CD4-positive, CD25-positive, alpha-beta regulatory T cell (primary cell): ENCODE measurements at regions not wholly inside any gene's neighbourhood (a gene's known extent, or its start where the extent isn't known, plus 50 kb on each side); places are given as distances from the start of the nearest gene placed in this dataset.

Experiments used
- ATAC-seq, 2 donors: fragments of 150-1000 bp; cut with Tn5 transposase; one replicate each; pipeline ENCODE4 v1.10.0; 2021; ENCODE audit warnings: low read depth in 2 of 2, moderate number of reproducible peaks in 2 of 2, moderate library complexity in 1 of 2
- DNase-seq, 3 donors: peaks; one replicate each; pipeline versions ENCODE4 v3.0.0 to v3.0.0-alpha.2; 2012 to 2022; ENCODE audit warnings: mixed read lengths in 1 of 3
- H3K27ac ChIP-seq: one replicate; pipeline ENCODE4 v1.7.0; 2013; ENCODE audit warnings: mild to moderate bottlenecking, low read length; ENCODE audit not compliant: insufficient read depth, poor library complexity, severe bottlenecking
- H3K27me3 ChIP-seq: one replicate; pipeline ENCODE4 v1.7.0; 2013; ENCODE audit warnings: low read length; ENCODE audit not compliant: control insufficient read depth, insufficient read depth
- H3K36me3 ChIP-seq: one replicate; pipeline ENCODE4 v1.7.0; 2013; ENCODE audit warnings: mild to moderate bottlenecking, low read length, moderate library complexity; ENCODE audit not compliant: control insufficient read depth, insufficient read depth
- H3K4me1 ChIP-seq: 2 replicates; pipeline ENCODE4 v1.7.0; 2013; ENCODE audit warnings: mild to moderate bottlenecking, low read length; ENCODE audit not compliant: insufficient read depth, control insufficient read depth, poor library complexity, severe bottlenecking
- H3K4me3 ChIP-seq: one replicate; pipeline ENCODE4 v1.7.0; 2013; ENCODE audit warnings: low read depth, mild to moderate bottlenecking, low read length, moderate library complexity
- H3K9me3 ChIP-seq, 2 experiments: 1 replicate in 1 of 2; 2 replicates in 1 of 2; pipeline ENCODE4 v1.7.0; 2013; ENCODE audit warnings: low read length in 2 of 2, mild to moderate bottlenecking in 1 of 2, moderate library complexity in 1 of 2; ENCODE audit not compliant: control insufficient read depth in 2 of 2
- H3K27ac Mint-ChIP-seq, 3 donors: one replicate each; pipeline ENCODE4 v1.8.0; 2020 to 2022; ENCODE audit warnings: mild to moderate bottlenecking in 3 of 3, mixed read lengths in 3 of 3, moderate library complexity in 2 of 3
- H3K27me3 Mint-ChIP-seq: one replicate; pipeline ENCODE4 v1.8.0; 2022; ENCODE audit warnings: mild to moderate bottlenecking, mixed read lengths
- H3K36me3 Mint-ChIP-seq: one replicate; pipeline ENCODE4 v1.8.0; 2020; ENCODE audit warnings: mixed read lengths
- H3K4me1 Mint-ChIP-seq, 4 donors: one replicate each; pipeline ENCODE4 v1.8.0; 2020 to 2022; ENCODE audit warnings: mixed read lengths in 4 of 4, mild to moderate bottlenecking in 1 of 4
- H3K4me3 Mint-ChIP-seq, 4 donors: one replicate each; pipeline ENCODE4 v1.8.0; 2020 to 2022; ENCODE audit warnings: mild to moderate bottlenecking in 4 of 4, mixed read lengths in 4 of 4, moderate library complexity in 3 of 4
- H3K9me3 Mint-ChIP-seq, 7 donors: one replicate each; pipeline ENCODE4 v1.8.0; 2020 to 2022; ENCODE audit warnings: mixed read lengths in 7 of 7, mild to moderate bottlenecking in 3 of 7, moderate library complexity in 2 of 7

- Mint-ChIP-seq H3K36me3 (no peaks in the 10 kb centered on the region), H3K27me3 (no peaks in the 10 kb centered on the region), H3K4me3 (no peak overlapping the region), H3K4me1 (no peaks in the 10 kb centered on the region), H3K9me3 (peaks cover 0 to 5% (median 0%) of the 10 kb centered on the region in 7 donors), H3K27ac (no peak overlapping the region)
- Histone ChIP-seq H3K27me3 (no peaks in the 10 kb centered on the region), H3K27ac (no peak overlapping the region), H3K36me3 (no peaks in the 10 kb centered on the region), H3K4me1 (no peaks in the 10 kb centered on the region), H3K4me3 (no peak overlapping the region), H3K9me3 (peaks cover 0 to 3% of the 10 kb centered on the region in 2 experiments)
- DNase-seq: no peak
- no peak for ATAC-seq
These were observed 535.7 kb downstream of the COL11A1 start for GRCh38 chr1:102572637-102573036.

DNA sequence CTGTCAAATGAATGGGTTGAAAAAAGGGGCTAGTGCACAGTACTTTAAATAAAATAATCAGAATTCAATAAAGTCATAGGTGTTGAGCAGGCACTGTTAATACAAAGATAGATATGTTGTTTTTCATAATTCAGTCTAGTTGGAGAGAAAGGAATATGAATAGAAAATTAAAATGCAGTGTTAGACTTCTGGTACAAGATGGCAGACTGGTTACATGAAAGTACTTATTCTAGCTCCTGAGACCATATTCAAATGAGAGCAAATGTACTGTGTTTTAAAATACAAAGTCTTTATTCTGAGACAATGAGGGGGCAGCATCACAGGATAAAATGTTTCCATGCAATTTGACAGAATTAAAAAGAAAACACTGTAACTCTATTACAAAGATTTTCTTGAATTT, 542.1 kb downstream of the COL11A1 start:
- Mint-ChIP-seq H3K9me3 (peaks cover 0 to 9% (median 1%) of the 10 kb centered on the region in 7 donors), H3K4me1 (no peaks in the 10 kb centered on the region), H3K36me3 (no peaks in the 10 kb centered on the region), H3K4me3 (no peak overlapping the region), H3K27ac (no peak overlapping the region), H3K27me3 (no peaks in the 10 kb centered on the region)
- Histone ChIP-seq H3K4me3 (no peak overlapping the region), H3K27me3 (no peaks in the 10 kb centered on the region), H3K36me3 (no peaks in the 10 kb centered on the region), H3K9me3 (no peaks in the 10 kb centered on the region), H3K4me1 (no peaks in the 10 kb centered on the region), H3K27ac (no peak overlapping the region)
- ATAC-seq: no peak
- DNase-seq: no peak

DNA sequence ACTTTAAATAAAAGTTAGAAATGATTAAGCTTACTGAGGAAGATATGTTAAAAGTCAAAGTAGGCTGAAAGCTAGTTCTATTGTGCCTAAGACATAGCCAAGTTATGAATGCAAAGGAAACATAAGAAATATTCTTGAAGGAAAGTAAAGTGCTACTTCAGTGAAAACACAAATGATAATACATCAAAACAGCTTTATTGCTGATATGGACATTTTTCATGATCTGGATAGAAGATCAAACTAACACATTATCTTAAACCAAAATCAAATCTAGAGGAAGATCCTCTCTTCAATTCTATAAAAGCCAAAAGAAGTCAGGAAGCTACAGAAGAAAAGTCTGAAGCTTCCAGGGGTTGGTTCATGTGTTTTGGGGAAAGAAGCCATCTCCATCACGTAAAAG, 545.9 kb downstream of the COL11A1 start:
- ATAC-seq: no peak
- no peaks in the 10 kb centered on the region for H3K4me1 Mint-ChIP-seq
- H3K4me3 ChIP-seq: no peak overlapping the region
- peaks cover 0 to 2% of the 10 kb centered on the region in 2 experiments for H3K9me3 ChIP-seq
- H3K9me3 Mint-ChIP-seq: peaks cover 0 to 24% (median 6%) of the 10 kb centered on the region in 7 donors
- no peaks in the 10 kb centered on the region for H3K27me3 ChIP-seq
- no peaks in the 10 kb centered on the region for H3K4me1 ChIP-seq
- no peak overlapping the region for H3K27ac Mint-ChIP-seq
- H3K36me3 ChIP-seq: no peaks in the 10 kb centered on the region
- no peak overlapping the region for H3K27ac ChIP-seq
- no peaks in the 10 kb centered on the region for H3K27me3 Mint-ChIP-seq
- no peaks in the 10 kb centered on the region for H3K36me3 Mint-ChIP-seq
- DNase-seq: no peak
- no peak overlapping the region for H3K4me3 Mint-ChIP-seq

DNA sequence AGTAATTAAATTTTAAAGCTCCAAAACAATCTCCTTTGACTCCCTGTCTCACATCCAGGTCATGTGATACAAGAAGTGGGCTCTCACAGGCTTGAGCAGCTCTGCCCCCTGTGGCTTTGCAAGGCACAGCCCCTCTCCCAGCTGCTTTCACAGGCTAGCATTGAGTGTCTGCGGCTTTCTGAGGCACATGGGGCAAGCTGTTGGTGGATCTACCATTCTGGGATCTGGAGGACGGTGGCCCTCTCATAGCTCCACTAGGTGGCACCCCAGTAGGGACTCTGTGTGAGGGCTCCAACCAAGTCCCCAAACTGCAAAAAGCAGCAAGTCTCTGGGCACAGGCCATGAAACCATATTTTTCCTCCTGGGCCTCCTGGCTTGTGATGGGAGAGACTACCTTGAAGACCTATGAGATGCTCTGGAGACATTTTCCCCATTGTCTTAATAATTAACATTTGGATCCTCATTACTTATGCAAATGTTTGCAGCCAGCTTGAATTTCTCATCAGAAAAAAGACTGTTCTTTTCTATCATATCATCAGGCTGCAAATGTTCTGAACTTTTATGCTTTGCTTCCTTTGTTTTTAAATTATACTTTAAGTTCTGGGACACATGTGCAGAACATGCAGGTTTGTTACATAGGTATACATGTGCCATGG, 554.1 kb upstream of the OLFM3 start:
- no peaks in the 10 kb centered on the region for H3K36me3 Mint-ChIP-seq
- DNase-seq: peak in 1 of 3 donors; percentile 1
- H3K27ac Mint-ChIP-seq: no peak overlapping the region
- no peak overlapping the region for H3K27ac ChIP-seq
- no peak overlapping the region for H3K4me3 Mint-ChIP-seq
- no peaks in the 10 kb centered on the region for H3K4me1 ChIP-seq
- peaks cover 2 to 32% (median 10%) of the 10 kb centered on the region in 7 donors for H3K9me3 Mint-ChIP-seq
- no peaks in the 10 kb centered on the region for H3K36me3 ChIP-seq
- H3K27me3 ChIP-seq: no peaks in the 10 kb centered on the region
- peaks cover 2 to 7% of the 10 kb centered on the region in 2 experiments for H3K9me3 ChIP-seq
- no peaks in the 10 kb centered on the region for H3K27me3 Mint-ChIP-seq
- no peaks in the 10 kb centered on the region for H3K4me1 Mint-ChIP-seq
- no peak overlapping the region for H3K4me3 ChIP-seq
- no peak for ATAC-seq

- no peaks in the 10 kb centered on the region for H3K36me3 Mint-ChIP-seq
- DNase-seq: no peak
- no peak for ATAC-seq
- H3K9me3 Mint-ChIP-seq: peaks cover 0 to 4% (median 0%) of the 10 kb centered on the region in 7 donors
- Histone ChIP-seq H3K36me3 (no peaks in the 10 kb centered on the region), H3K27ac (no peak overlapping the region), H3K4me3 (no peak overlapping the region), H3K4me1 (no peaks in the 10 kb centered on the region), H3K9me3 (no peaks in the 10 kb centered on the region), H3K27me3 (no peaks in the 10 kb centered on the region)
- no peaks in the 10 kb centered on the region for H3K27me3 Mint-ChIP-seq
- H3K4me1 Mint-ChIP-seq: no peaks in the 10 kb centered on the region
- H3K27ac Mint-ChIP-seq: no peak overlapping the region
- no peak overlapping the region for H3K4me3 Mint-ChIP-seq
These were observed 549.5 kb upstream of the OLFM3 start for GRCh38 chr1:102546251-102546650.

GRCh38 chr1:102535829-102536505, 539.2 kb upstream of the OLFM3 start:
- no peak overlapping the region for H3K27ac ChIP-seq
- no peaks in the 10 kb centered on the region for H3K9me3 ChIP-seq
- H3K27me3 ChIP-seq: no peaks in the 10 kb centered on the region
- H3K27me3 Mint-ChIP-seq: no peaks in the 10 kb centered on the region
- no peak for DNase-seq
- no peaks in the 10 kb centered on the region for H3K4me1 Mint-ChIP-seq
- H3K36me3 ChIP-seq: no peaks in the 10 kb centered on the region
- H3K4me3 Mint-ChIP-seq: no peak overlapping the region
- H3K27ac Mint-ChIP-seq: no peak overlapping the region
- H3K4me3 ChIP-seq: no peak overlapping the region
- H3K36me3 Mint-ChIP-seq: no peaks in the 10 kb centered on the region
- peaks cover 4 to 15% (median 7%) of the 10 kb centered on the region in 7 donors for H3K9me3 Mint-ChIP-seq
- ATAC-seq: no peak
- H3K4me1 ChIP-seq: no peaks in the 10 kb centered on the region

DNA sequence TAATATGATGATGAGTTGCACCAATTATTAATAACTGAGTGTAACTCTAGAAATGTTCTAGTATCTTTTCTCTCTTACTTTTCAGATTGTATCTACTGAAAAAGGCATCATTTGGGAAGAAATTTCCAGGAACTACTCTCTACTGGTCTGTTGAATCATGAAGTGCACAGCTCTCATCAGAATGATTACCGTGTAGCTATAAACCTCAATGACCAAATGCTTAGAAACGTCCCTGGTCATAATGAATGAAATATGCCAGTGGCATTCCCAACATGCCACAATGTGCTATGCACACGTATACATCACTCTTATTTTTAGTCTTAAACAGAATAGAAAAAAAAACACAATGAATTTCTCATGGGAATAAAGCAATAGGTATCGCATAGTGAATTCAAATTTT, 534.3 kb upstream of the OLFM3 start:
- Histone ChIP-seq H3K36me3 (no peaks in the 10 kb centered on the region), H3K4me1 (no peaks in the 10 kb centered on the region), H3K4me3 (no peak overlapping the region), H3K9me3 (no peaks in the 10 kb centered on the region), H3K27me3 (no peaks in the 10 kb centered on the region), H3K27ac (no peak overlapping the region)
- DNase-seq (no peak), ATAC-seq (no peak)
- no peak overlapping the region for H3K4me3 Mint-ChIP-seq
- H3K36me3 Mint-ChIP-seq: no peaks in the 10 kb centered on the region
- H3K9me3 Mint-ChIP-seq: peaks cover 1 to 14% (median 9%) of the 10 kb centered on the region in 7 donors
- H3K27ac Mint-ChIP-seq: no peak overlapping the region
- no peaks in the 10 kb centered on the region for H3K4me1 Mint-ChIP-seq
- H3K27me3 Mint-ChIP-seq: no peaks in the 10 kb centered on the region

- Histone ChIP-seq H3K27ac (no peak overlapping the region), H3K9me3 (no peaks in the 10 kb centered on the region), H3K4me3 (no peak overlapping the region), H3K4me1 (no peaks in the 10 kb centered on the region), H3K27me3 (no peaks in the 10 kb centered on the region), H3K36me3 (no peaks in the 10 kb centered on the region)
- Mint-ChIP-seq H3K4me3 (no peak overlapping the region), H3K27ac (no peak overlapping the region), H3K4me1 (no peaks in the 10 kb centered on the region), H3K36me3 (no peaks in the 10 kb centered on the region), H3K27me3 (no peaks in the 10 kb centered on the region), H3K9me3 (peaks cover 1 to 13% (median 9%) of the 10 kb centered on the region in 7 donors)
- no peak for DNase-seq
- ATAC-seq: no peak
These were observed 532.7 kb upstream of the OLFM3 start for GRCh38 chr1:102529446-102529845.
